ENCODE measurements at regions not wholly inside any gene's neighbourhood (a gene's known extent, or its start where the extent isn't known, plus 50 kb on each side); places are given as distances from the start of the nearest gene placed in this dataset.

DNA sequence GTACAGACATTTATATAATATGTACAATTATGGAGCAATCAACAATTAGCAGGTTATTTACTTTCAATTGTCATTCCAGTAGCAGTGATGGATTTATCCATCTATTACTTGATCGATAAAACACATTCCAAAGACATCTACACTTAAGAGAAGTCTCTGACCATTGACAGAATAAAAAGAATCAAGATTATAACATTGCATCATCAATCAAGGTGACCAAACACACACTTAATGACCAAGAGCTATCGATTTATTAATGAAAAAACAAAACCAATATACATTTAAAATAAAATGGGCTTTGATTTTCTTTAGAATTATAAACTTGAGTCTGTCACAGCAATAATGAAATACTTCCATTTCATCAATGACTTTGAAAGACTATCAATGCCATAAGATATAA, 170.2 kb upstream of the CDKN3 start:
- H3K9me3 ChIP-seq, result no peaks in the 10 kb centered on the region
- no peak overlapping the region for H3K4me2 ChIP-seq
- ChIA-PET POLR2A (no interaction called here), CTCF (no interaction called here)
- H3K9me2 ChIP-seq, result no peaks in the 10 kb centered on the region
- WGBS (ENCODE audit: low lambda C conversion rate), result 59% methylated on average over 2 of the region's 2 CpGs
- no peaks in the 10 kb centered on the region for H4K20me1 ChIP-seq (ENCODE audit: insufficient read depth)
- DNase-seq, result no peak
- TF ChIP-seq, protein P1, sequence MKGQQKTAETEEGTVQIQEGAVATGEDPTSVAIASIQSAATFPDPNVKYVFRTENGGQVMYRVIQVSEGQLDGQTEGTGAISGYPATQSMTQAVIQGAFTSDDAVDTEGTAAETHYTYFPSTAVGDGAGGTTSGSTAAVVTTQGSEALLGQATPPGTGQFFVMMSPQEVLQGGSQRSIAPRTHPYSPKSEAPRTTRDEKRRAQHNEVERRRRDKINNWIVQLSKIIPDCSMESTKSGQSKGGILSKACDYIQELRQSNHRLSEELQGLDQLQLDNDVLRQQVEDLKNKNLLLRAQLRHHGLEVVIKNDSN (IDR thresholded peaks at IDR 0.05; ENCODE audit: borderline replicate concordance, low read depth), result no peak
- TF ChIP-seq CHD2 (IDR thresholded peaks at IDR 0.05; ENCODE audit: low read length, partially characterized antibody) (no peak), TCF12 (IDR thresholded peaks at IDR 0.05) (no peak), TAF1 (IDR thresholded peaks at IDR 0.05; ENCODE audit: borderline replicate concordance, low read depth, low read length) (no peak), GABPA (IDR thresholded peaks at IDR 0.05; ENCODE audit: low read depth) (no peak), MAX (IDR thresholded peaks at IDR 0.05; ENCODE audit: low read depth) (no peak), NFIC (IDR thresholded peaks at IDR 0.05; ENCODE audit: borderline replicate concordance) (no peak), RAD21 (IDR thresholded peaks at IDR 0.05; ENCODE audit: low read length) (no peak), MXI1 (IDR thresholded peaks at IDR 0.05; ENCODE audit: low read depth, low read length) (no peak), ELF1 (IDR thresholded peaks at IDR 0.05) (no peak)
- TF ChIP-seq, protein P2, sequence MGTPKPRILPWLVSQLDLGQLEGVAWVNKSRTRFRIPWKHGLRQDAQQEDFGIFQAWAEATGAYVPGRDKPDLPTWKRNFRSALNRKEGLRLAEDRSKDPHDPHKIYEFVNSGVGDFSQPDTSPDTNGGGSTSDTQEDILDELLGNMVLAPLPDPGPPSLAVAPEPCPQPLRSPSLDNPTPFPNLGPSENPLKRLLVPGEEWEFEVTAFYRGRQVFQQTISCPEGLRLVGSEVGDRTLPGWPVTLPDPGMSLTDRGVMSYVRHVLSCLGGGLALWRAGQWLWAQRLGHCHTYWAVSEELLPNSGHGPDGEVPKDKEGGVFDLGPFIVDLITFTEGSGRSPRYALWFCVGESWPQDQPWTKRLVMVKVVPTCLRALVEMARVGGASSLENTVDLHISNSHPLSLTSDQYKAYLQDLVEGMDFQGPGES (IDR thresholded peaks at IDR 0.05; ENCODE audit: low read depth, low read length), result no peak
- H3K27me3 ChIP-seq (ENCODE audit: insufficient read depth), result peaks cover 13% of the 10 kb centered on the region; the same call in 1 of the 2 replicates
- no peaks in the 10 kb centered on the region for H3K79me2 ChIP-seq (ENCODE audit: insufficient read depth)
- peaks cover 0 to 19% of the 10 kb centered on the region in 2 experiments; a peak in 2 of 4 replicates for H3K4me1 ChIP-seq (ENCODE audit: control insufficient read depth in 1 of 2, insufficient read depth in 2 of 2, low read depth in 1 of 2, low read length in 1 of 2)
- no peak overlapping the region for H3K9ac ChIP-seq
- no peak overlapping the region for H3K27ac ChIP-seq (ENCODE audit: low read depth in 2 of 2, low read length in 1 of 2)
- no peaks in the 10 kb centered on the region for H3K36me3 ChIP-seq (replicated peaks in 1 of 2; ENCODE audit: control insufficient read depth in 1 of 2, insufficient read depth in 2 of 2, low read length in 1 of 2)
- no peak overlapping the region for H2AFZ ChIP-seq (ENCODE audit: low read depth)
- H3F3A ChIP-seq (replicated peaks; ENCODE audit: insufficient read depth), result no peaks in the 10 kb centered on the region
- H3K4me3 ChIP-seq (ENCODE audit: low read depth in 2 of 2, low read length in 1 of 2), result no peak overlapping the region

- Histone ChIP-seq H3K9me2 (no peaks in the 10 kb centered on the region), H3F3A (replicated peaks; ENCODE audit: insufficient read depth) (no peaks in the 10 kb centered on the region), H3K9ac (no peak overlapping the region), H3K79me2 (ENCODE audit: insufficient read depth) (no peaks in the 10 kb centered on the region), H2AFZ (ENCODE audit: low read depth) (no peak overlapping the region), H3K27ac (ENCODE audit: low read depth in 2 of 2, low read length in 1 of 2) (no peak overlapping the region), H3K9me3 (no peaks in the 10 kb centered on the region), H3K27me3 (ENCODE audit: insufficient read depth) (peaks cover 12% of the 10 kb centered on the region; the same call in 1 of the 2 replicates), H3K4me1 (ENCODE audit: control insufficient read depth in 1 of 2, insufficient read depth in 2 of 2, low read depth in 1 of 2, low read length in 1 of 2) (peaks cover 0 to 11% of the 10 kb centered on the region in 2 experiments; a peak in 2 of 4 replicates), H3K4me2 (no peak overlapping the region), H3K36me3 (replicated peaks in 1 of 2; ENCODE audit: control insufficient read depth in 1 of 2, insufficient read depth in 2 of 2, low read length in 1 of 2) (no peaks in the 10 kb centered on the region), H4K20me1 (ENCODE audit: insufficient read depth) (no peaks in the 10 kb centered on the region), H3K4me3 (ENCODE audit: low read depth in 2 of 2, low read length in 1 of 2) (no peak overlapping the region)
- DNase-seq, result no peak
- ChIA-PET POLR2A (no interaction called here), CTCF (no interaction called here)
- TF ChIP-seq FOXM1 (IDR thresholded peaks at IDR 0.05; ENCODE audit: low read depth) (no peak), RAD21 (IDR thresholded peaks at IDR 0.05; ENCODE audit: low read length) (no peak), TCF12 (IDR thresholded peaks at IDR 0.05) (no peak), FOXJ3 (CRISPR knock-in tag; IDR thresholded peaks at IDR 0.05) (no peak)
- 55% methylated on average over 1 of the region's 1 CpG for WGBS (ENCODE audit: low lambda C conversion rate)
These were observed 167.7 kb upstream of the CDKN3 start for GRCh38 chr14:54229136-54229535.

All from SK-N-SH (cell line).